Activated CD4-positive, alpha-beta memory T cell treated with anti-CD3 and anti-CD28 coated beads, Interleukin-2, amount 10 ng/mL, durations not matched to agents 7 days and 5 days (primary cell): ENCODE measurements at regions not wholly inside any gene's neighbourhood (a gene's known extent, or its start where the extent isn't known, plus 50 kb on each side); places are given as distances from the start of the nearest gene placed in this dataset.
"Not testable (repeated sequence)": the region's sequence is repeated elsewhere in the genome, so short reads cannot be mapped to it uniquely, and the experiment has no call there.

Experiments used
- CTCF ChIA-PET: fragments of 350-600 bp; sonication (Branson Sonifier 250); formaldehyde crosslinking; loops from one replicate; lab custom pipeline; 2021; ENCODE audit warnings: antibody characterized with exemption, inconsistent platforms; lab: Charles Lee
- POLR2A ChIA-PET: fragments of 350-600 bp; sonication (Branson Sonifier 250); formaldehyde crosslinking; loops from one replicate; lab custom pipeline; 2021; ENCODE audit warnings: antibody characterized with exemption; lab: Charles Lee
- DNase-seq: peaks from one replicate; pipeline ENCODE4 v3.0.0-alpha.2; 2020
- H3K27ac Mint-ChIP-seq: one replicate; pipeline ENCODE4 v1.8.0; 2021; ENCODE audit warnings: mild to moderate bottlenecking, mixed read lengths
- H3K27me3 Mint-ChIP-seq: one replicate; pipeline ENCODE4 v1.8.0; 2021; ENCODE audit warnings: mixed read lengths
- H3K36me3 Mint-ChIP-seq: one replicate; pipeline ENCODE4 v1.8.0; 2021; ENCODE audit warnings: low read depth, mixed read lengths
- H3K4me1 Mint-ChIP-seq: one replicate; pipeline ENCODE4 v1.8.0; 2021; ENCODE audit warnings: mixed read lengths
- H3K4me3 Mint-ChIP-seq: one replicate; pipeline ENCODE4 v1.8.0; 2021; ENCODE audit warnings: mild to moderate bottlenecking, mixed read lengths
- H3K9me3 Mint-ChIP-seq: one replicate; pipeline ENCODE4 v1.8.0; 2021; ENCODE audit warnings: mixed read lengths

DNA sequence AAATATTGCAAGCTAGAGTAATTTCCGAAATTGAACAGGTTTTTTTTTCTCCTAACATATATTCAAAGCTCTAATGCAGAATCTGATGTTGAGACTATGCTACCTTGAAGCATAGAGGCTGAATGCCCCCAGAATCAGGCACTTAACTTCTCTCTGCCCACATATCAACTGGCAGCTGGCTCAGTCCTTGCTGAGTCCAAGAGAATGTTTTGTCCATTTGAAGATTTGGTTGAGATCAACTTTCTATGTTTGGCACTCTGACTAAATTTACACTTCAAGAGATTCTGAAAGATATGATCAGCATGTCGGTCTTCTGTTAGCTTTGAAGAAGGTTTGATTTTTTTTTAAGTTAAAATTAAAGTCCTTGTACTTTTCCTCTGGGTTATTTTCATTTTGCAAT, 1298.1 kb downstream of the EPHA7 start:
- Mint-ChIP-seq H3K27ac (no peak overlapping the region), H3K27me3 (no peaks in the 10 kb centered on the region), H3K36me3 (no peaks in the 10 kb centered on the region), H3K4me1 (no peaks in the 10 kb centered on the region), H3K9me3 (peaks cover 3% of the 10 kb centered on the region), H3K4me3 (no peak overlapping the region)
- DNase-seq = no peak
- CTCF ChIA-PET = no interaction called here
- POLR2A ChIA-PET = no interaction called here

GRCh38 chr6:92117800-92118199, 1301.6 kb downstream of the EPHA7 start:
- Mint-ChIP-seq H3K27me3 (no peaks in the 10 kb centered on the region), H3K27ac (no peak overlapping the region), H3K4me1 (no peaks in the 10 kb centered on the region), H3K36me3 (no peaks in the 10 kb centered on the region), H3K4me3 (no peak overlapping the region), H3K9me3 (no peaks in the 10 kb centered on the region)
- DNase-seq = no peak
- ChIA-PET CTCF (no interaction called here), POLR2A (no interaction called here)

- no peaks in the 10 kb centered on the region for H3K9me3 Mint-ChIP-seq
- POLR2A ChIA-PET = no interaction called here
- no peak overlapping the region for H3K27ac Mint-ChIP-seq
- H3K4me1 Mint-ChIP-seq = no peaks in the 10 kb centered on the region
- H3K36me3 Mint-ChIP-seq = no peaks in the 10 kb centered on the region
- no peaks in the 10 kb centered on the region for H3K27me3 Mint-ChIP-seq
- no peak for DNase-seq
- CTCF ChIA-PET = no interaction called here
- H3K4me3 Mint-ChIP-seq = no peak overlapping the region
Measured at GRCh38 chr6:92114797-92115196, 1304.6 kb downstream of the EPHA7 start.

DNA sequence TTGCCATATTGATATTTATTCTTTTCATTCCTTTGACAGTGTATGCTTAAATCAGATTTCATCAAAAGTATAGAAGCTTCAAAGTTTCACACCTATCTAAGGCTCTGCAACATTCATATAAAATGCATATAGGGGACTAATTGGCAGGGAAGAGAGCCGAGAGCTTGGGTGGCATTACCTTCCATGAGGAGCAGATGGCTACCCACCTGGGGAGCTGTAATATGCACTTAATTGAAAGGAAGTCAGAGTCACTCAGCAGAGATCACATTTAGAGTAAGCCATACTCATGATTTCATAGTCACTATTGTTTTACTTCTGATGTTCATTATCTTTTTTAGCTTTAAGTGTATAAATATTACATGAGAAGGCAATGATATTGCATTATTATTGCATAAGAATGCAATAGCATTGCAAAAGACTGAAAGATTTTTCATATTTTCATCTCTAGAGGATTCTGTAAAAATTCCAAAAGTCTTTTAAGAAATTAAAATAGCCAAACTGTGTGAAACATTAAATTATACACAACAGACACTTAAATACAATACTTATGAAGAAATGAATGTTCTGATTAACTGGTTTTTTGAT, 1305.2 kb downstream of the EPHA7 start:
- no peak overlapping the region for H3K27ac Mint-ChIP-seq
- ChIA-PET CTCF (no interaction called here), POLR2A (no interaction called here)
- no peaks in the 10 kb centered on the region for H3K9me3 Mint-ChIP-seq
- H3K27me3 Mint-ChIP-seq = no peaks in the 10 kb centered on the region
- no peak overlapping the region for H3K4me3 Mint-ChIP-seq
- no peaks in the 10 kb centered on the region for H3K4me1 Mint-ChIP-seq
- no peaks in the 10 kb centered on the region for H3K36me3 Mint-ChIP-seq
- DNase-seq = no peak

- H3K4me3 Mint-ChIP-seq = no peak overlapping the region
- H3K27me3 Mint-ChIP-seq = no peaks in the 10 kb centered on the region
- ChIA-PET CTCF (no interaction called here), POLR2A (no interaction called here)
- no peak for DNase-seq
- H3K27ac Mint-ChIP-seq = no peak overlapping the region
- no peaks in the 10 kb centered on the region for H3K4me1 Mint-ChIP-seq
- H3K36me3 Mint-ChIP-seq = no peaks in the 10 kb centered on the region
- H3K9me3 Mint-ChIP-seq = peaks cover 15% of the 10 kb centered on the region
Measured at GRCh38 chr6:92111386-92111785, 1308.0 kb downstream of the EPHA7 start.

DNA sequence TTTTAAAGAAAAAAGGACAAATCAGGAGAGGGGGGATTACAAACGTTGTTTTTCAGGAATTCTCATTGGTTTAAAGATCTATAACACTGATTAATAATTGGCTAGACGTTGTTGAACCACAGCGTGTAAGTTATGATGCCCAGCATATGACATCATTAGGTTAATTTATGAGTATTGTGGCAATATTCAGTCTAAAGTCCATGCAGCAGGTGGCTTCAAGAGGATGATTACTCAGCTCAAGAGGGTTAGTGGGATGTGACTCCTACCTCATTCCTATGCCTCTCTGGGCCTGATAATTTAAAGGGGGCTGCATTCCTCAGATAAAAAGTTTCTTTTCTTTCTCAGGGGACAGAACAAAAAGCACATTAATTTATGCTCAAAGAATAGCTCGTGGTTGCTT, 1309.0 kb downstream of the EPHA7 start:
- Mint-ChIP-seq H3K36me3 (no peaks in the 10 kb centered on the region), H3K9me3 (peaks cover 17% of the 10 kb centered on the region), H3K27ac (no peak overlapping the region), H3K4me3 (no peak overlapping the region), H3K4me1 (no peaks in the 10 kb centered on the region), H3K27me3 (no peaks in the 10 kb centered on the region)
- no peak for DNase-seq
- ChIA-PET CTCF (no interaction called here), POLR2A (no interaction called here)

DNA sequence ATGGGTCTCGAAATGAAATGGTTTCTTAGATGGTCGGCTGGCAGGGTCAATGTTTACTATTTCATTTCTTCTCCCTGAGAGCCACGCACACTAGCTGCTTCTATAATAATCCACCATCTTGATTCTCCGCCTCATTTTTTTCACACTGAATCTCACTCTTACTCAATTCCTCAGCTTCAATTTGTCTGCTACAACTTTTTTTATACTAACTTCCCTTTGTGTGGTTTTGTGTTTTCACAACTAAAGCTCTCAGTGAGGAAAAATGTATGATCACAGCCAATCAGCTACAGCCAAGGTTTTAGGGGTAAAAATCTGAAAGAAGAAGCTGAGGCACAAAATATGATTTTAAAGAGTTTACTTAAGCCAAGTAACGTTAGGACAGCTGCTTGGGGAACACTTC, 1309.4 kb downstream of the EPHA7 start:
- POLR2A ChIA-PET = no interaction called here
- no peak for DNase-seq
- no peak overlapping the region for H3K4me3 Mint-ChIP-seq
- H3K9me3 Mint-ChIP-seq = peaks cover 17% of the 10 kb centered on the region
- no peaks in the 10 kb centered on the region for H3K4me1 Mint-ChIP-seq
- no peak overlapping the region for H3K27ac Mint-ChIP-seq
- no peaks in the 10 kb centered on the region for H3K36me3 Mint-ChIP-seq
- H3K27me3 Mint-ChIP-seq = no peaks in the 10 kb centered on the region
- CTCF ChIA-PET = no interaction called here

DNA sequence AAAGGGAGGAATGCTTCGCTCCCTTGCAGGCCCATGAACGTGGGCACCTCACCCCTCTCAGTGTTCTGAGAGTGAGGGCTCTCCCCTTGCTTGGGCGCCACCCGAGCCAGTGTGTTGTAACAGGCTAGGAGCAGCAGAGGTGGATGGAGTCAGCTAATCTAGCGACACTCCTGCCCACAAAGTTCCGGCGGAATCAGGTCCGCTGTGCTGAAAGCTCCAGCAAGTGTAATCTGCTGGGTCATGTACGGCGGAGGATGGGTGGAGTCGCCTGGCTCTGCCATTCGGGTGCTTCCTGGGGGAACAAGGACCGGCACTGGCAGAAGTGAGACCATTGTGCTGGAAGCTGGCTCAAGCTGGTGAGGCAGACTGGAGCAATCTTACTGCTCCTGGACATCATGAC, 1310.1 kb downstream of the EPHA7 start:
- Mint-ChIP-seq H3K4me1 (no peaks in the 10 kb centered on the region), H3K4me3 (no peak overlapping the region), H3K9me3 (peaks cover 17% of the 10 kb centered on the region), H3K36me3 (no peaks in the 10 kb centered on the region), H3K27me3 (no peaks in the 10 kb centered on the region), H3K27ac (no peak overlapping the region)
- POLR2A ChIA-PET = no interaction called here
- CTCF ChIA-PET = no interaction called here
- no peak for DNase-seq

DNA sequence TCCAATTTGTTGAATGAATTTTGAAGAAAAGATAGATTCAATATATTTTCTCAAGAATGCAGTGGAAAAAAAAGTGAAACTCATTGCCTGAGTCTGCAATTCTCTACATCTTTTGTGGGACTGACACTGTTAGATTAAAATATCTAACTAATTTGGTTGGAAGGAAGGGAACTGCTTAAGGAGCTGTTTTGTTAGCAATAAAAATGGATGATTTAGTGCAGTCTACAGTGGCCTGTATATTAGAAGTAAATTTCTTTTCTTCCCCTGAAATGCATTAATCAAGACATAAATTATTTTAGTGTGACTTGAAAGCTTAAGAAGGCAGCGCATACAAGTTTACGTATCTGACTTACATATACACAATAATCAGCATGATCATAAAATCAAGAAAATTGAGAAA, 1332.6 kb downstream of the EPHA7 start:
- H3K4me3 Mint-ChIP-seq = no peak overlapping the region
- no peak for DNase-seq
- peaks cover 11% of the 10 kb centered on the region for H3K9me3 Mint-ChIP-seq
- H3K27me3 Mint-ChIP-seq = no peaks in the 10 kb centered on the region
- ChIA-PET CTCF (no interaction called here), POLR2A (no interaction called here)
- no peak overlapping the region for H3K27ac Mint-ChIP-seq
- H3K4me1 Mint-ChIP-seq = no peaks in the 10 kb centered on the region
- H3K36me3 Mint-ChIP-seq = no peaks in the 10 kb centered on the region

DNA sequence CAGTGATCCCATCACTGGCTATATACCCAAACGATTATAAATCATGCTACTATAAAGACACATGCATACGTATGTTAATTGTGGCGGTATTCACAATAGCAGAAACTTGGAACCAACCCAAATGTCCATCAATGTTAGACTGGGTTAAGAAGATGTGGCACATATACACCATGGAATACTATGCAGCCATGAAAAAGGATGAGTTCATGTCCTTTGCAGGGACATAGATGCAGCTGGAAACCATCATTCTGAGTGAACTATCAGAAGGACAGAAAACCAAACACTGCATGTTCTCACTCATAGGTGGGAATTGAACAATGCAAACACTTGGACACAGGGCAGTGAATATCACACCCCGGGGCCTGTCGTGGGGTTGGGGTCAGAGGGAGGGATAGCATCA, 1335.4 kb downstream of the EPHA7 start:
- H3K4me1 Mint-ChIP-seq, CTCF ChIA-PET, DNase-seq, H3K36me3 Mint-ChIP-seq, H3K4me3 Mint-ChIP-seq, POLR2A ChIA-PET, H3K27ac Mint-ChIP-seq, H3K27me3 Mint-ChIP-seq: not testable (repeated sequence)
- peaks cover 20% of the 10 kb centered on the region for H3K9me3 Mint-ChIP-seq

- ChIA-PET CTCF (no interaction called here), POLR2A (no interaction called here)
- H3K4me1 Mint-ChIP-seq = no peaks in the 10 kb centered on the region
- H3K27ac Mint-ChIP-seq = no peak overlapping the region
- H3K36me3 Mint-ChIP-seq = no peaks in the 10 kb centered on the region
- no peaks in the 10 kb centered on the region for H3K27me3 Mint-ChIP-seq
- peaks cover 3% of the 10 kb centered on the region for H3K9me3 Mint-ChIP-seq
- no peak overlapping the region for H3K4me3 Mint-ChIP-seq
- no peak for DNase-seq
Measured at GRCh38 chr6:92072387-92072786, 1347.0 kb downstream of the EPHA7 start.

- no peak for DNase-seq
- Mint-ChIP-seq H3K4me1 (no peaks in the 10 kb centered on the region), H3K27me3 (no peaks in the 10 kb centered on the region), H3K27ac (no peak overlapping the region), H3K36me3 (no peaks in the 10 kb centered on the region), H3K4me3 (no peak overlapping the region), H3K9me3 (no peaks in the 10 kb centered on the region)
- POLR2A ChIA-PET = no interaction called here
- CTCF ChIA-PET = no interaction called here
Measured at GRCh38 chr6:92069781-92070180, 1349.6 kb downstream of the EPHA7 start.

DNA sequence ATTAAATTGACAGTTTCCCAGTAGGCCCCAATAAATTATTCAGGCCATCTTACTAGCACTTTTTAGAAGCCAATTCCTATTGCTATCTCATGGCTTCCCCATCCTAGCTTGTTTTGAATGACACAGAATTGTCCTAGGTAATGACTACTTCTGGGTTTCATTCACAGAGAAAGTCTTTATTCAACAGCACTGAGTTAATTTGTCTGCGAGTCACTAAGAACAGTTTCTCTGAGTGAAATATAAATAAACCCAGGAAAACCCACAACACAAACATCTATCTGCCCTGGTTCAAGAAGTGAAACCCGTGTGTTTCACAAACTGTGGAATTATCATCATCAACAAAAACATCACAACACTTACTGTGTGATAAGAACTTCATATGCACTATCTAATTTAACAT, 1366.8 kb downstream of the EPHA7 start:
- POLR2A ChIA-PET = no interaction called here

DNA sequence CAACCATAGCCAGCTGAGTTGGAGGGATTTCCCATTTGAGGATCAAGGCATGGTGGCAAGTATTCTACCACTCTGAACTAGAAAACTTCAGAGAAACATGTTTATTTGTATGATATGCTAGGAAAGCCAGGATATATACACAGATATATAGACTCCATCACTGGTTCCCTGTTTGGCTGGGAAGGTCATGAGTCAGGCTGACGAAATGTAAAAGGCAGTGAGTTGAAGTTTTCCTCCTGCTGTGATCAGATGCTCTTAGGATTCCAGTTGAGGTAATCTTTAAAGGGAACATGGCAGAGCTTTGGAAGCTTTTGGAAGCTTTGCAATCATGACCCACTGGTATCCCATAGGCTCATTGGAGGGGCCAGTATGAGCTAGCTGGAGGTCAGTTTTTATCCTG, 1369.1 kb downstream of the EPHA7 start:
- Mint-ChIP-seq H3K9me3 (no peaks in the 10 kb centered on the region), H3K27ac (no peak overlapping the region), H3K4me3 (no peak overlapping the region), H3K36me3 (no peaks in the 10 kb centered on the region), H3K27me3 (no peaks in the 10 kb centered on the region), H3K4me1 (no peaks in the 10 kb centered on the region)
- no peak for DNase-seq
- POLR2A ChIA-PET = no interaction called here
- CTCF ChIA-PET = no interaction called here

More for the DNA sequence above, 1366.8 kb downstream of the EPHA7 start:
- Mint-ChIP-seq H3K27ac (no peak overlapping the region), H3K27me3 (no peaks in the 10 kb centered on the region), H3K4me3 (no peak overlapping the region), H3K36me3 (no peaks in the 10 kb centered on the region), H3K4me1 (no peaks in the 10 kb centered on the region), H3K9me3 (no peaks in the 10 kb centered on the region)
- CTCF ChIA-PET = no interaction called here
- no peak for DNase-seq
